ENCODE measurements at regions not wholly inside any gene's neighbourhood (a gene's known extent, or its start where the extent isn't known, plus 50 kb on each side); places are given as distances from the start of the nearest gene placed in this dataset.
"Not testable (repeated sequence)": the region's sequence is repeated elsewhere in the genome, so short reads cannot be mapped to it uniquely, and the experiment has no call there.

DNA sequence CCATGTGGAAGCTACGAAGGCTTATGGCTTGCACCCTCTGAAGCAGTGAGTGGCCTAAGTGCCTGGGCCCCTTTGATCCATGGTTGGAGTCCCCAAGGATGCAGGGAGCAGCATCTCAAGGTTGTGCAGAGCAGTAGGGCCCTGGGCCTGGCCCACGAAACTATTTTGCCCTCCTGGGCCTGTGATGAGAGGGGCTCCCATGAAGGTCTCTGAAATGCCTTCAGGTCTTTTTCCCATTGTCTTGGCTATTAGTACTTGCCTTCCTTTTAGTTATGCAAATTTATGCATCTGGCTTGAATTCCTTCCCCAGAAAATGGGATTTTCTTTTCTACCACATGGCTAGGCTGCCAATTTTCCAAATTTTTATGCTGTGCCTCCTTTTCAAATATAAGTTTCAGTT, 158.8 kb upstream of the MME start:
- Histone ChIP-seq H3K9me3 (peaks cover 0 to 13% (median 0%) of the 10 kb centered on the region in 4 donors), H3K36me3 (no peaks in the 10 kb centered on the region), H3K4me3 (no peak overlapping the region), H3K27me3 (no peaks in the 10 kb centered on the region), H3K4me1 (no peaks in the 10 kb centered on the region), H3K27ac (no peak overlapping the region)
- TF ChIP-seq EP300 (IDR thresholded peaks at IDR 0.05) (no peak), POLR2A (IDR thresholded peaks at IDR 0.05) (no peak)
- TF ChIP-seq, protein P1, sequence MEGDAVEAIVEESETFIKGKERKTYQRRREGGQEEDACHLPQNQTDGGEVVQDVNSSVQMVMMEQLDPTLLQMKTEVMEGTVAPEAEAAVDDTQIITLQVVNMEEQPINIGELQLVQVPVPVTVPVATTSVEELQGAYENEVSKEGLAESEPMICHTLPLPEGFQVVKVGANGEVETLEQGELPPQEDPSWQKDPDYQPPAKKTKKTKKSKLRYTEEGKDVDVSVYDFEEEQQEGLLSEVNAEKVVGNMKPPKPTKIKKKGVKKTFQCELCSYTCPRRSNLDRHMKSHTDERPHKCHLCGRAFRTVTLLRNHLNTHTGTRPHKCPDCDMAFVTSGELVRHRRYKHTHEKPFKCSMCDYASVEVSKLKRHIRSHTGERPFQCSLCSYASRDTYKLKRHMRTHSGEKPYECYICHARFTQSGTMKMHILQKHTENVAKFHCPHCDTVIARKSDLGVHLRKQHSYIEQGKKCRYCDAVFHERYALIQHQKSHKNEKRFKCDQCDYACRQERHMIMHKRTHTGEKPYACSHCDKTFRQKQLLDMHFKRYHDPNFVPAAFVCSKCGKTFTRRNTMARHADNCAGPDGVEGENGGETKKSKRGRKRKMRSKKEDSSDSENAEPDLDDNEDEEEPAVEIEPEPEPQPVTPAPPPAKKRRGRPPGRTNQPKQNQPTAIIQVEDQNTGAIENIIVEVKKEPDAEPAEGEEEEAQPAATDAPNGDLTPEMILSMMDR (IDR thresholded peaks at IDR 0.05), result no peak
- DNase-seq (ENCODE audit: low spot score in 2 of 2), result no peak
- 88 to 93% methylated on average over 2 of the region's 2 CpGs for WGBS, 2 donors

DNA sequence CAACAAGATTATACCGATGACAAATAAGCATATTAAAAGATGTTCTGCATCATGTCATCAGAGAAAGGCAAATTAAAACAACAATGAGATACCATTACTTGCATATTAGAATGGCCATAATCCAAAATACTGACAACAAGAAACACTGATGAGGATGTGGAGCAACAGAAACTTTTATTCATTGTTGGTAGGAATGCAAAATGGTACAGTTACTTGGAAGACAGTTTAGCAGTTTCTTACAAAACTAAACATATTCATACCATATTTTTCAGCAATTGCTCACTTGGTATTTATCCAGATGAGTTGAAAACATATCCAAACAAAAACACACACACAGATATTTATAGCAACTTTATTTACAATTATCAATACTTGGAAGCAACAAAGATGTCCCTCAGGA, 160.9 kb upstream of the MME start:
- no peak for DNase-seq (ENCODE audit: low spot score in 2 of 2)
- Histone ChIP-seq H3K36me3 (no peaks in the 10 kb centered on the region), H3K9me3 (peaks cover 0 to 21% (median 0%) of the 10 kb centered on the region in 4 donors), H3K4me1 (no peaks in the 10 kb centered on the region), H3K4me3 (no peak overlapping the region), H3K27me3 (no peaks in the 10 kb centered on the region), H3K27ac (no peak overlapping the region)
- 58 to 81% methylated on average over 1 of the region's 1 CpG for WGBS, 2 donors
- TF ChIP-seq EP300 (IDR thresholded peaks at IDR 0.05) (no peak), POLR2A (IDR thresholded peaks at IDR 0.05) (no peak)
- TF ChIP-seq, protein P1 (IDR thresholded peaks at IDR 0.05), result no peak

DNA sequence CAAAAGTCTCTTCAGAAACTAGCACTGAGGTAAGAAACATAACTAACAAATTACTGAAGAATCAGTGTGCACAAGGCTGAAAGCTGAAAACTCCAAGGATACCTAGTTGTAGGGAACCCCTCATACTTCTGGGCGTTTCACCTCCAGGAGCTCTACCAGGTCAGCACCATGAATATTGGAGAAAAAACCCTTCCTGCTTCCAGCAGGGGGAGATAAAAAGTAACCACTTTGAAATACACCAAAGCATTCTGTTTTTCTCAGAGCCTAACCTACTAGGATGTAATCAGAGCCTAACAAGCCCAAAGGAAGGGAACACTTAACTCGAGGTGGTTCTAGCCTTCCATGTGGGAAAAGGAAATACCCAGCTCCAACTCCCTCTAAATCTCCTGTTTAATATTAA, 175.8 kb upstream of the MME start:
- Histone ChIP-seq H3K9me3 (no peaks in the 10 kb centered on the region), H3K4me3 (no peak overlapping the region), H3K27me3 (no peaks in the 10 kb centered on the region), H3K27ac (no peak overlapping the region), H3K4me1 (peaks cover 0 to 11% (median under 1%) of the 10 kb centered on the region in 4 donors), H3K36me3 (no peaks in the 10 kb centered on the region)
- WGBS, 2 donors, result 26 to 47% methylated on average over 2 of the region's 2 CpGs
- DNase-seq (ENCODE audit: low spot score in 2 of 2), result no peak
- no peak for TF ChIP-seq POLR2A (IDR thresholded peaks at IDR 0.05)
- TF ChIP-seq, protein P1 (IDR thresholded peaks at IDR 0.05), result peak in 2 of 5 experiments; percentile 12 to 19

GRCh38 chr3:154902495-154902894, 177.6 kb upstream of the MME start:
- not testable (repeated sequence) for DNase-seq (ENCODE audit: low spot score in 2 of 2); H3K4me3 ChIP-seq; H3K27me3 ChIP-seq; H3K27ac ChIP-seq; H3K36me3 ChIP-seq; H3K9me3 ChIP-seq
- peaks cover 0 to 23% (median 2%) of the 10 kb centered on the region in 4 donors for H3K4me1 ChIP-seq

- no peak for DNase-seq (ENCODE audit: low spot score in 2 of 2)
- H3K36me3 ChIP-seq, result no peaks in the 10 kb centered on the region
- H3K4me1 ChIP-seq, result peaks cover 0 to 23% (median 2%) of the 10 kb centered on the region in 4 donors
- H3K4me3 ChIP-seq, result no peak overlapping the region
- H3K27me3 ChIP-seq, result no peaks in the 10 kb centered on the region
- H3K9me3 ChIP-seq, result no peaks in the 10 kb centered on the region
- 75 to 82% methylated on average over 2 of the region's 2 CpGs for WGBS, 2 donors
- TF ChIP-seq EP300 (IDR thresholded peaks at IDR 0.05), result no peak
- TF ChIP-seq, protein P1 (IDR thresholded peaks at IDR 0.05), result no peak
- TF ChIP-seq POLR2A (IDR thresholded peaks at IDR 0.05), result no peak
- peak overlapping the region in 1 of 4 donors; percentile 18 for H3K27ac ChIP-seq
These were observed 178.8 kb upstream of the MME start for GRCh38 chr3:154901278-154901677.

GRCh38 chr3:154900816-154901215, 179.3 kb upstream of the MME start:
- peaks cover 0 to 23% (median 2%) of the 10 kb centered on the region in 4 donors for H3K4me1 ChIP-seq
- H3K9me3 ChIP-seq, result no peaks in the 10 kb centered on the region
- H3K36me3 ChIP-seq, result no peaks in the 10 kb centered on the region
- H3K27me3 ChIP-seq, result no peaks in the 10 kb centered on the region
- no peak for DNase-seq (ENCODE audit: low spot score in 2 of 2)
- H3K27ac ChIP-seq, result peak overlapping the region in 1 of 4 donors; percentile 18
- TF ChIP-seq, protein P1 (IDR thresholded peaks at IDR 0.05), result no peak
- TF ChIP-seq EP300 (IDR thresholded peaks at IDR 0.05), result peak in 1 of 2 donors; percentile 29
- H3K4me3 ChIP-seq, result no peak overlapping the region
- 64 to 67% methylated on average over 1 of the region's 1 CpG for WGBS, 2 donors
